Spleen (tissue), 7 donors: ENCODE measurements at regions not wholly inside any gene's neighbourhood (a gene's known extent, or its start where the extent isn't known, plus 50 kb on each side); places are given as distances from the start of the nearest gene placed in this dataset.

Experiments
- CTCF ChIP-seq, 11 experiments: fragments of 200-600 bp in 7 of 11; fragments of 450-650 bp in 4 of 11; sonication (generic) in 4 of 11; IDR thresholded peaks in 8 of 11; conservative IDR thresholded peaks in 3 of 11; 1 replicate in 7 of 11; 2 replicates in 4 of 11; pipeline versions ENCODE4 v1.4.0 to v1.8.0; 2016 to 2021; ENCODE audit warnings: antibody characterized with exemption in 11 of 11, inconsistent platforms in 4 of 11, mild to moderate bottlenecking in 1 of 11
- POLR2A ChIP-seq, 3 donors: fragments of 450-650 bp; IDR thresholded peaks; one replicate each; pipeline ENCODE4 v1.5.1; 2017; ENCODE audit warnings: antibody characterized with exemption in 3 of 3, mild to moderate bottlenecking in 1 of 3
- POLR2AphosphoS5 ChIP-seq, 3 donors: sonication (generic); formaldehyde crosslinking; IDR thresholded peaks; one replicate each; pipeline ENCODE4 v1.5.1; 2017; ENCODE audit warnings: antibody characterized with exemption in 3 of 3
- donor health status: DM: no; HTN: no; CAD: no; lungs with moderate emphysema.
- donor health status: DM: no; HTN: no; CAD: no.
- donor health status: DM: no; HTN: no; CAD: no.

GRCh38 chr9:26375448-26375847 lies 517.2 kb downstream of the CAAP1 start:
- TF ChIP-seq CTCF (IDR thresholded peaks at IDR 0.05 in 8 of 11, conservative IDR thresholded peaks at IDR 0.05 in 3 of 11) (no peak), POLR2AphosphoS5 (IDR thresholded peaks at IDR 0.05) (no peak), POLR2A (IDR thresholded peaks at IDR 0.05) (no peak)
